SHP77 (cell line): ENCODE measurements at regions not wholly inside any gene's neighbourhood (a gene's known extent, or its start where the extent isn't known, plus 50 kb on each side); places are given as distances from the start of the nearest gene placed in this dataset.
A peak's percentile ranks its signal among the peaks of the same experiment; 100 is the strongest.
"Not testable (repeated sequence)": the region's sequence is repeated elsewhere in the genome, so short reads cannot be mapped to it uniquely, and the experiment has no call there.

Experiments used
- DNase-seq, 2 experiments: peaks; one replicate each; lab custom pipeline; 2025; lab: John Stamatoyannopoulos, UW

DNA sequence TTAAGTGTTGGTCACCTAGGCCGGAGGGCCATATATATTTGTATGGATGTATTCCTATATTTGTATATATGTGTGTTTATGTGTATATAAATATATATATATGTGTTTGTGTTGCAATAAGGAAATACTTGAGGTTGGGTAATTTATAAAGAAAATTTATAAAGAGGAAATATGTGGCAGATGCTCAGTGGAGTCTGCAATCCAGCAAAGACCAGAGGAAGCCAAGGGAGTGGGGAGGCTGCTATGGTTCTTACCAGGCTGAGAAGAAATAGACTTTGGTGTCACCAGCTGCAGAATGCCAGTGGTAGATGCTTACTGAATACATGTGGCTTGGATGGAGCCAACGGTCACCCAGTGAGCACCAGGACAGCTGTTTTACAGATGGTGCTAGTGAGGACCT lies 97.4 kb upstream of the ELOVL5 start:
- no peak for DNase-seq

DNA sequence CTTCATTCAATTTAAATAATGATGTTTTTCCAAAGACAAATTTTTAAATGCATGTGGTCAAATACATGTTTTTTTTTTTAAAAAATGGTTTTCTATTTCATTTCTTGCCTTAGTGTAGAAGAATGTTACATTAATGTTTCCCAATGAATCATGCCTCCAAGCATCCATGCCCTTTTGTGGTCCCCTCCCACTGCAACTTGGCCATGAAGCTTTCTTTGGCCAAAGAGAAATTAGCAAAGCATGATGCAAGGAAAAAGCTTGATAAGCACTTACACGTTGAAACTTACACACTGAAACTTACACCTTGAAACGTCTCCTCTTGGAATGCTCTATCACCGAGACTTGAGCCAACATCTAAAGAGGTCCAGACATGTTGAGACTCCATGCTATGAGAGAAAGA lies 93.0 kb upstream of the ELOVL5 start:
- DNase-seq = no peak

DNA sequence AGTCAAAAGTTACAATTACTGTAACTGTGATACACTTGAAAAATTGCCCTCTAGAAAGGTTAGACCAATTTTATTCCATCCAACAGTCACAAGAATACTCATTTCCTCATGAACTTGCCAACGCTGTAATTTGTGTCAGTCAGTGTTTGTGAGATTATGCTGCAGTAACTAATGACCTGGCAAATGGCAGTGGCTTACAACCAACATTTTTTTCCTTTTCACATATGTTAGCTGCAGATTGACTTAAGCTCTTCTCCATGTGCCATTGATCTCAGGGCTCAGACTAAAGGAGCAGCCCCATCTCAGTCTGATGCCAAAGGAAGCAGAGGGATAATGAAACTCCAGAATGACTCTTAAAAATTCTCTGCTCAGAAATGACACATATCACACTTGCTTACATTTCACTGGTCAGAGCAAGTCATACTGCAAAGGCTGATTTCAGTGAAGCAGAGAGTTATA lies 92.3 kb upstream of the ELOVL5 start:
- no peak for DNase-seq

DNA sequence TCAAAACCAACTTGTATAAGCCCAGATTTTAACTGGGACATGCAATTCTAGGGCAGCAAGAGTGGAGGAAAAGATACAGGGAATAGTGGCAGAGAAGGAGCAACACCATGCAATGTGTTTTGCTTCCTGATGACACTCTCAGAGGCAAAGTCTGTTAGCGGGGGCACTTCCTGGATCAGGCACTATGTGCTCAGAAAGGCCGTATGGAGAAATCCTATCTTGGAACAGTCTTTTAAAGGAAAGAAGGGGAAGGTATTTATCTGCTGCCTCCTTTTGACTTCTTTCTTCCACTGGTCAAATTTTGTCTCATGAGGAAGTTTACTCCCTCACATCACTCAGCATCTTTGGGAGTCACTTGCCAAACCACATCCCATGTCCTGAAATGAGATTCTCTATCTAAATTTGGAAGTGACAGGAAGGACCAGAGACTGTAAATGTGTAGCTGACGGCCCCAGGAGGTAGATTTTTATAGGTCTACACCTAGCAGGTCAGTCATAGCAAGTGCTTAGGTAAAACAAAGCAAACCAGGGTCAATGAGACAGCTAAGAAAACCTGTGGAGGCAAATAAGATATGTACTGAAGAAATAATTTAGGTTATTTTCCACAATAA lies 91.7 kb upstream of the ELOVL5 start:
- no peak for DNase-seq

- no peak for DNase-seq
Measured at GRCh38 chr6:53439556-53439955, 90.8 kb upstream of the ELOVL5 start.

- DNase-seq = peak; percentile 61 to 77
Measured at GRCh38 chr6:53437557-53438202, 88.9 kb upstream of the ELOVL5 start.

- no peak for DNase-seq
Measured at GRCh38 chr6:53436526-53437303, 88.0 kb upstream of the ELOVL5 start.

DNA sequence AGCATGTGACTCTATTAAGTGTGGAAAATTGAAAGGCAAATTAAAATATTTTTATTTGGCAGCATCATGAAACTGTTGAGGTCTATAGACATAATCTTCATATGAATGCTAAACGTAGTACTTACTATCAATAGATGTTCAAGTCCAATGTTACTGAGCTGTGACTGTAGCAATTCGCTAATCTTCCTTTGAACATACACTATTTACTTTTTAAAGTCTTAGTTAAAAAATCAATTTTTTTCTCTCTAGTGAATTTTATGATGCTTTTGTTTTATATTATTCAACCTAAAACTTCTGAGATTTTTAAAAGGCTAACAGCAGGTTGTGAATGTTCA lies 85.2 kb upstream of the ELOVL5 start:
- DNase-seq = no peak

GRCh38 chr6:53433261-53433950 lies 84.7 kb upstream of the ELOVL5 start:
- DNase-seq = no peak

DNA sequence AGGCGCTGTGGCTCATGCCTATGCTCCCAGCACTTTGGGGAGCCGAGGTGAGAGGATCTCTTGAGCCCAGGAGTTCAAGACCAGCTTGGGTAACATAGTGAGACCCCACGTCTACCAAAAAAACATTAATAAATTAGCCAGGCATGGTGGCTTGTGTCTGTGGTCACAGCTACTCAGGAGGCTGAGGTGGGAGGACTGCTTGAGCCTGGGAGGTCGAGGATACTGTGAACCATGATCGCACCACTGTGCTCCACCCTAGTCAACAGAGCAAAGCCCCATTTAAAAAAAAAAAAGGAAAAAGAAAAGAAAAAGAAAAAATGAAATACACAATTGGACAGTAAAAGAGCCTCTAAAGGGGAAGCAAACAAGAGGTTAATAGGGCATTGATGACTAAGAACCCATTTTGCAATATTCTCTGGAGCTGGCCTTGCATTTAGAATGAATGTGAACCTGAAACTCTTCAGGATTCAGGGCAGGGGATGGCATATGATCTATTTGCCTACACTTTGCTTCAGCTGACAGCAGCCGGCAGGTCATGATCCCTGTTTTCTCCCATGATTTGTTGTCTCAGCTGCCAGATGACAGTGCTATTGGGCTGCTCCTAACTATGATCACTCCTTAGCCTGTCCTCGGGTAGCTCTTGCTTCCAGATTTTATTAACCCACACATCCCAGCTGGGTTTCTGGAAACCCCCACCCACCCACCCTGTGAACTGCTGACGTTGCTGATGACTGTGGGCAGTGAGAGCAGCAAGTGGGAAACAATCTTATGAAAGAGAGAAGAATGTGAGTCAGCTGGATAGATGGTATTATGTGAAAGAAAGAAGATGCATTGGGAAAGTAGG lies 83.8 kb upstream of the ELOVL5 start:
- peak; percentile 92 to 93 for DNase-seq

GRCh38 chr6:53431704-53432103 lies 83.0 kb upstream of the ELOVL5 start:
- DNase-seq = peak in 1 of 2 experiments; percentile 30

- no peak for DNase-seq
Measured at GRCh38 chr6:53429401-53429800, 80.7 kb upstream of the ELOVL5 start.

DNA sequence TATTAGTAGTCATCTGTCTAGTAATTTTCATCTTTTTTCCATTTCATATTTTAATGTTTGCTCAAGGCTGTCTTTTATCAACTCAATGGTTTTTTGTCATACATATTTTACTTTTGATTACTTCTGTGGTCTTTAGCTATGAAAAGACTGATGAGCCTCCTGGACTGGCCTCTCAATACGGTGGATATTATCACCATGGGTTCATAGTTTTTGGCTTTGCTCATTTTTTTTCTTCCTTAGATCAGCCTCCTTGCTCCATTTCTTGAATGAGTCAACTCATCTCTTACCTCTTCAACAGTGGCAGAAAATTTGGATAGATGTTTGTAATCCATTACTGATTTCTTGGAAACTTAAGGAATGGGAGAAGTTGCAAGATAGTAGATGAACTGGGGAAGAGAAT lies 80.1 kb upstream of the ELOVL5 start:
- DNase-seq = no peak

GRCh38 chr6:53426667-53427270 lies 78.0 kb upstream of the ELOVL5 start:
- DNase-seq = no peak

DNA sequence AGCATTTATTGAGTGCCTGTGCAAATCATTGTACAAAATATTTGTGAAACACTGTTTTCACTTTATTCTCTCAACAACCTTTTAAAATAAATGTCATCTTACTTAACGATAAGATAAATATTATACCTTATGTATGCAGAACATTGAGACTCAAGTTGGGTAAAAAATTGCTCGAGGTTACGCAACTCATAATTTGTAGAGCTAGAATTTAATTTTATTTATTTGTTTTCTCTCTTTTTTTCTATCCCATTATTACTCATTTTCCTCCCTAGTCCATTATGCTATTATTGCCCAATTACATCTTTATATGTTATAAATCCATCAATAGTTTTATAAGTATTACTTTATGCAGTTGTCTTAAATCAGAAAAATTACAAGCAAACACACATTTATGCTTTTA lies 77.4 kb upstream of the ELOVL5 start:
- no peak for DNase-seq

DNA sequence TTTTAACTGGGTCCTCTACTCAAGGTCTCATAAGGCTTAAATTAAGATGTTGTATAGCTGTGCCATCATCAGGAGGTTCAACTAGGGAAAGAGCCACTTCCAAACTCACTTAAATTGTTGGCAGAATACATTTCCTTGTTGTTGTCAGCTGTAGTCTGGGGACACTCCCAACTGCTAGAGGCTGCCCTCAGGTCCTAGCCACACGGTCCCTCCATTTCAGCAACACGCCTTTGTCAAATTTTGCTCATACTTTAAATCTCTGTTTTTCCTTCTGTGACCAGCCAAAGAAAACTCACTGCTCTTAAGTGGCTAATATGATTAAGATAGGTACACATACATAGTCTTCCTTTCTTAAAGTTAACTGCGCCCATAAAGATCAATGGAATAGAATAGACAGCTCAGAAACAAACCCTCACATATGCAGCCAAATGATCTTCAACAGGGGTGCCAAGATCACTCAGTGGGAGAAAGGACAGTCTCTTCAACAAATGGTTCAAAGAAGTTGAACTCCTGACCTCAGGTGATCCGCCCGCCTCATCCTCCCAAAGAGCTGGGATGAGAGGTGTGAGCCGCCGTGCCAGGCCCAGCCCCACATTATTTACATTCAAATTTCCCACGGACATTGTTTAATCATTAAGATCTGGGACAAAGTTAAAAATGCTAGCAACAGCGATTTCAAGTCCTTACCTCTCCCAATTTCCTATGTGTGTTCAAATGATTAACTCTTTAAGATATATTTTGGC lies 76.4 kb upstream of the ELOVL5 start:
- DNase-seq = no peak

DNA sequence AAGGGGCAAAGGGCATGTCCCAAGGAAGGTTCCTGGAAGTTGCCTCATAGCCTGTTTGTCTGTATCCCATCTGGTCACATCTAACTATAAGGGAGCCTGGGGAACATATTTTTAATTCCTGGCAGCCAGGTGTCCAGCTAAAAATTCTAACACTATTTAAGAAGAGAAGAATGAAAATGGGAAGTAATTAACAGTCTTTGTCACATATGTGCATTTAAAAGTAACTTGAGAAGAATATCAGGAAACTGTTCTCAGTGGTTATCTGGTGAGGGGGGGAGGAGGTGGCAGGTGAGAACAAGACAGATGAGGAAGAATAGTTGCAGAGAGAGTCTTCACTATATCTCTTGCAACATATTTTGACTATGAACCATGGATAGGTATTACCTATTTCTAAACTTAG lies 75.5 kb upstream of the ELOVL5 start:
- DNase-seq = no peak

DNA sequence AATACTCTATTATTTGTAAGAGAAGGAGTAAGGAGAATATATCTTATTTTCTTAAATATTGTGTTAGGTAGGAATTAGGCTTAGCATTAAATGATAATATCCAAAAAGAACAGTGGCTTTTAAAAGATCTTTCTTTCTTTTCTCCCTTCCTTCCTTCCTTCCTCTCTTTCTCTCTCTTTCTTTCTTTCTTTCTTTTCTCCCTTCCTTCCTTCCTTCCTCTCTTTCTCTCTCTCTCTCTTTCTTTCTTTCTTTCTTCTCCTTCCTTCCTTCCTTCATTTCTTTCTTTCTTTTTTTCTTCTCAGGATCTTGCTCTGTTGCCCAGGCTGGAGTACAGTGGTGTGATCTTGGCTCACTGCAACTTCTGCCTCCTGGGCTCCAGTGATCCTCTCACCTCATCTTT lies 74.8 kb upstream of the ELOVL5 start:
- not testable (repeated sequence) for DNase-seq

- no peak for DNase-seq
Measured at GRCh38 chr6:53419026-53419425, 70.3 kb upstream of the ELOVL5 start.

- DNase-seq = no peak
Measured at GRCh38 chr6:53418288-53418687, 69.5 kb upstream of the ELOVL5 start.

DNA sequence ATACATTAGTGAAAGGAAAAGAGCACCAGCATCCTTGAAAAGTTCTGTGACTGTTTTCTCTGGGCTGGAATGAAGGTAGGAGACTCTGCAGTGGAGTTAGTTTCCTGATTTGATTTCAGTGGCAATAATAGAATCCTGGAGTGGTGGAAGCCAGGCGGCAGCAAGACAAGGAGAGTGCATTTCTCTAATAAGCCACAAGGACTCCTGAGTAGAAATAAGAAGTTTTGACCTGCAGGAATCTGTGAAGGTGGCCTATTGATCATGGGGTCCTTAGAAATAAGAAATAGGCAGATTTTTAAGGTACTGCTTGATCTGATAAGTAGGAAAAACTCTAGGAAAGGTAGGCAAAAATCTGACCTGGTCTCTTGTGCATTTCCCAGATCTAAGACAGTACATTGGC lies 68.4 kb upstream of the ELOVL5 start:
- DNase-seq = no peak
